AG20443 (cell line): ENCODE measurements at regions not wholly inside any gene's neighbourhood (a gene's known extent, or its start where the extent isn't known, plus 50 kb on each side); places are given as distances from the start of the nearest gene placed in this dataset.
"Not testable (repeated sequence)": the region's sequence is repeated elsewhere in the genome, so short reads cannot be mapped to it uniquely, and the experiment has no call there.

Experiments used
- DNase-seq: peaks from one replicate; pipeline ENCODE4 v3.0.0; 2012; ENCODE audit warnings: low spot score, mixed read lengths

DNA sequence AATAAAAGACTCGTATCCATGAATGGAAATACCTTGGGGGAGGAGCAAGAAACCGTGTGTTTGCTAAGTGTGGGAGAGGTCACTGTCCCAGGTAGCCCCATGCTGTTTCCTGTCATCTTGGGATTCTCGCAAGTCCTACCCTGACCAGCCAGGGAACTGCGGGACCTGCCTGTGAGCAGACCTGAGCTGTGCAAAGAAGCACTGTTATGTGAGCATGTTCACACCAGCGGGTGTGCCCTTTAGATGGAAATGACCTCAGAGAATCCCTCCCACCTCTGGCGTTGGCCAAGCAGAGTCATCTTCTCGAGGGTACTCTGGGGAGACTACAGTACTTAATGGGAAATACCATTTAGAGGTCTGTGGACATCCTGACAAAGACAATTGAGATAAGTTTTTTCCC lies 127.0 kb upstream of the MON1B start:
- DNase-seq: no peak

DNA sequence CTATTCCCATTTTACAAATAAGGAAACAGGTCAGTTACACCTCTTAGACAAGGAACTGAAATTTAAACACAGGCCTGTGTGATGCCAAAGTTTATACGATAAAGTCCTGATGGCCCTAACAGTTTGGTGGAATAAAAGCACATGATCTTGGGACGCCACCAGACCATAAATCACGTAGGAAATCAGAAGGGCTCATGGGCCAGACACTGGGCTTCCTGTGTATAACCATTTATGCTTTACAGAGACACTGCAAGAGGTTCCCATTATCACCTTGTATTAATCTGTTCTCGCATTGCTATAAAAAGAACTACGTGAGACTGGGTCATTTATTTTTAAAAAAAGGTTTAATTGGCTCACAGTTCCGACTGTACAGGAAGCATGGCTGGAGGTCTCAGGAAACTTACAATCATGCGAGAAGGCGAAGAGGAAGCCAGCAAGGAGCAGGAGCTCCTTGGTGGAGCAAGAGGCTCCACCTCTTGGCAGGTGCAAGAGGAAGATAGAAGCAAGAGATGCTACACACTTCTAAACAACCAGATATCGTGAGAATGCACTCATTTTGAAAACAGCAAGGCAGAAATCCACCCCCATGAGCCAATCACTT lies 124.0 kb upstream of the MON1B start:
- no peak for DNase-seq

DNA sequence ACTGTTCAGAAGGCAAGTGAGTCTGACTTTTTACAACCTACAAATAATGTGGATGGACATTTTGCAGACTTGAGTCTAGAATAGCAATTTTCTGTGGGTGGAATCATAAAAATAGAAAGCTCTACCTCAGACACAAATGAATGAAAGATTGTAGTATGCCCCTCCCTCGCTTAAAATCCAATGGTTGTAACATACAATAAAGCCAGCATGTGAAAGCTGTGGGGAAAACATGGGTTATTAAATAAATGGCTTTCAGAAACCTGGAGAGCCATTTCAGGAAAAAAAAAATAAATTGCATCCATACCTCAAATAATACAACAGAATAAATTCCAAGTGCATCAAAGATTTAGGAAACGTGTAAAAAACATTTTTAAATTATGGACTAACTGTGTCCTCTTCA lies 123.1 kb upstream of the MON1B start:
- DNase-seq: no peak

DNA sequence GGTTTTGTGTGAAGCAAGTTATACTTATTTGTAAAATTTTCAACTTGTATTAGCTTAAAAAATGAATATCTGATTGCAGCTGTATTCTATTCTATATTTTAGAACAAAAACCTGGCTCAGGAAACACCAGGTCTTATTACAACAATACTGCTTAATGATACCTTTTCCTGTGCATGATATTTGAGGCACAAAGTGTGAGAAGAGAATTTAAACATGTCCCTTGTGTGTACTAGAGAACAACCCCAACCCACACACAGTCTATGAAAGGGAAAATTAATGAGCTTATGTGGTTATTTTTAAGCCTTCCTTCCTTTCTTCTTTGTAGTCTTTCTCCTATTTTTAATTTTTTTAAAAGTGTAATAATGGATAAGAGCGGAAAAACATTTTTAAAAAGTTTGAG lies 122.6 kb upstream of the MON1B start:
- DNase-seq: no peak

DNA sequence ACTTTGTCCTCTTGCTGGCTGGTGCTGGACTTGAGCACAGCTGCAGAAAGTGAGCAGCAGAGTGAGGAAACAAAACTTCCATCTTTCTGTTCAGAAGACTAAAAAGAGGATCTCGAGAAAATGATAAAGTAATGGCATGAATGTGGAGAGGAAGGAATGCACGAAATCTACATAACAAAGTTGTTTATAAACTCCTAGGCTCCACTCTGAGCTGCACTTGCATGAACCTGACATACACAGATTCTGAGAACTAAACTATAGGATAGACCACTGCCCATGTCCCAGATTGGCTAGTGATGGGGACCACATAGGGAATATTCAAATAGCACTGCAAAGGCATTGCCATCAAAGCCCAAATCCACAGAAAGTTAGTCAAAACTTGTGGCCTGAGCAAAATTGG lies 121.1 kb upstream of the MON1B start:
- no peak for DNase-seq

DNA sequence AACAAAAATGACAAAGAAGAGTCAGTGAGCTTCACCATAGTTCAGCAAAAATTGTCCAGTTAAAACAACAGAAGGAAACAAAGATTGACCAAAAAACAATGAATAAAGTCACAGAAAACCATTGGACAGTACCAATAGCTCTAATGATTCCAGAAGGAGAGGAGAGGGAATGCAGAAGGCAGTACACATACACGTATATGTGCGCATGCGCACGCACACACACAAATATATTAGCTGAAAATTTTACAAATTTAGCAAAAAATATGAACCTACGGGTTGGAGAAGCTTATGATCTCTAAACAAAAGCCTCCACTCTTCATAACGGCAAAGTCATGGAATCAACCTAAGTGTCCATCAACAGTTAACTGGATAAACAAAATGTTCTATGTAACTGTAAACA lies 120.3 kb upstream of the MON1B start:
- DNase-seq: no peak

DNA sequence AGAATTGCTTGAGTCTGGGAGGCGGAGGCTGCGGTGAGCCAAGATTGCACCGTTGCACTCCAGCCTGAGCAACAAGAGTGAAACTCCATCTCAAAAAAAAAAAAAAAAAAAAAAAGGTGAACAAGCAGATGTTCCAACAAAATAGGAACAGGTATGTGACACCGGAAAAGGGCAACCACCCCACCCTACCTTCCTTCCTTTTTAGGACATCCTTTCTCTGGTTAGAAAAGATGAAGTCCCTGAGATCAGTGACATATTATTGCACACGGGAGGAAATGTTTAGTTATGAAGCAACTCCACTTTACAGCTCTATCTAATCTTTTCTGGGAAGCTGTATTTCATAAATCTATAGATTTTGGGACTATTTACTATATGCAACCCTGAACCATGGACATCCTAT lies 114.2 kb upstream of the MON1B start:
- no peak for DNase-seq

DNA sequence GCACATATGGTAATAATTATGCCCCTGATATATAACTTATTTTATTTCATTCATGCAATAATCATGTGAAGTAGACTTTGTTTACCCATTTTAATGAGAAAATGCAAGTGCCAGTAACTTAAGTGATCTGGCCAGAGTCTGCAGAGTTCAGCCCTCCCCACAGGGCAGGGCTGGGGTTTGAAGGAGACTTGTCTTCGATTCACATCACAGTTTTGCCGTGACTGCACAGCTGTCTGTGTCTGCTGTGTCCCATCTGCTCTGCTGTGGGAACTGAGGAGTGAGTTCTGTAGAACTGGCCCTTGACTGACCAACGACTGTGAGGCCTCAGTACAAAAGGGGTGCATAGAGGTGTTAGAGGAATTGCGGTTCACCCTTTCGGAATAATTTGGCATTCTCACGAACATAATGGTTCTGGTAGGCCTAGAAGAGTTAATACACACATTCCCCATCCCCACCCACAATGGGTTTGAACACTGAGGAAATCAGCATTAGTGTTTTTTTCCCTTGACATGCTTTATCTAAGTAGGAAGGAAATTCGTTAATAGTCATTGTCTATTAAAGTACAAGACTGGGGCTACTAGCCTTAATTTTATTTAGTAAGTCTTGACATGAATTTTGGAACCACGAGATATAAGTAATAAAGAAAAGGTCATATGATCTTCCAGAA lies 113.6 kb upstream of the MON1B start:
- DNase-seq: no peak

DNA sequence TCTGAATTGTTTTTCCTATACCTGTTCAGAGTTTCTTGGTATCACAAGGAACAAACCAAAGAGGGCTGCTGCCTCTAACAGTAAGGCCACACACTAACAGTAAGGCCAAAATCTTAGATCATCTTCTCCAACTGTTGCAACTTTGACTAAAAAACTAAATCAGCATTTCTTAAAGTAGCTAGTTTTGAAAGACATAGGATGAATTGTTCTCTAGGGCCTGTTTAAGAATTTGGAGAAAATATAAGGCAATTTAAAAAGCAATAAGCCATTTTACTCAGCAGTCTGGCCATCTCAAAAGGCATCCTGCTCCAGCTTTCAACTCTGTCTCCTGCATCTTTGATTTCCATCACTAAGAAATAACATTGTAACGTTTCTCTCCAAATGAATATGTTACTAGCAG lies 105.0 kb upstream of the MON1B start:
- no peak for DNase-seq

DNA sequence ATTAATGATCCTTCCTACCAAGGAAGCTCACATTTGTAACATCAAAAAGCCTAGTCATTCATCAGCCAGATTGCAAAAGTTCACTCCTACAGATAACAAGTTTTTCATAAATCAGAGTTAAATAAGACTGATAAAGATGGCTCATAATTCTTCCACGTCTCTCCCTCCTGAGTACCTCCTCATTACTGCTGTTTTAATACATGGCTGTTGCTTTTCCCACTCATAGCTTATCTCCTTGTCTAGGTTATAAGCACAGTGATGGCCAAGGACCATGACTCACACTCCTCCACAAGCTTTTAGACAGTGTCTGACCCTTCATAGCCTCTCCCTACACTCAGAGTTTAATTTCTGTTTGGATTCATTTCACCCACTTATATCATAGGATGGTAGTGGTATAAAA lies 100.9 kb upstream of the MON1B start:
- DNase-seq: no peak

DNA sequence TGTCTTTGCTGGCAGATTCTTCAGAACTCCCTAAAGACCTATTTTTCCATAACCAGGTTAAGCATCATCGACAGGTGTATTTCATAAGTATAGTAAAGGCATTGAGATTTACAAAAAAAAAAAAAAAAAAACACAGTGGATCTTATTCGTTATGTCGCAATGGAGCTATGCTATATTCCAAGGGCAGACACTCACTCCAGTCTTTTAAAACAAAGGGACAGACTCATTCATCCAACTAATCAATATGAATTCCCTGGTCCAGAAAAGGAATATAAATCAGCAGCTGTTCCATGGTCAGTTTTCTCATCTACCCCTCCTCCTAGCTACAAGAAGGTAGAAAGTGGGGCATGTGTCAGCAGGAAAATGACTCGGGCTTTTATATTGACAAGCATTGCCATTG lies 97.7 kb upstream of the MON1B start:
- no peak for DNase-seq

DNA sequence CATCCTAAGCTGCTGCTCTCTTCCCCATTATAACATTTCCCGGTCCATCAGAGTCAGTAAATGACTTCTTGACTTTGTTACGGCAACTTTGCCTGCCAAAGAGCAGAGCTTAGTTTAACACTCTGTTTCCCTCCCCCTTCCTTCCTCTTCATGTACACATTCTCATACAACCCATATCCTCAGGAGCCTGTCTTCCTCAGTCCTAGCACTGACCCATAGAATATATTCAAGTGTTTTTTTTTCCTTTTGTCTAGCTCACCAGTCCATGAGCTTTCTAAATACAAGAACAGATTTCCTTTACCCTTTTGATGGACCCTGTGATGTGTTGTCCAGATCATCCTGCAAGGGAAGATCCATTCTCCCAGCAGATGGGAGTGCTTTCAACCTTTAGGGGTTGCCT lies 97.0 kb upstream of the MON1B start:
- no peak for DNase-seq

DNA sequence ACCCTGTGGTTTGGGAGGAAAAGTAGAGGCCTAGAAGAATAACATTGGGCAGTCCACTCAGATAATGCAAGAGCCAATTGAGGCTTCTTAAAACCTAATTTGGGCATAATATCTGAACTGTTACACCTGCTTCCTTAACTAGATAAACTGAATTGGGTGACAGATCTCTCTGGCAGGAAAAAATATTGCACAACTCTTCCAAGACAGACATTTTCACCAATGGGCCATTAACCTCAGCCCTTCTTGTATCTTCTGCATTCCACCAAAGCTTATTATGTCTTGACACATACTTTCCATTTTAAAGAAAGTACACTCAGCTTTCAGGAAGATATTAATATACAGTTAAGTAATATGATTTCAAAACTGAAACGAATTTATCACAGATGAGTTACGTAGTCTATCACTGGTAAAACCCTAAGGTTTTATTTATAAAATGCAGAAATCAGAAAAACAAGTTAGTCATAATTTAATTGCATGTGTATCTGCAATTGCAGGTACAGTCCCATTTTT lies 79.9 kb upstream of the MON1B start:
- no peak for DNase-seq

DNA sequence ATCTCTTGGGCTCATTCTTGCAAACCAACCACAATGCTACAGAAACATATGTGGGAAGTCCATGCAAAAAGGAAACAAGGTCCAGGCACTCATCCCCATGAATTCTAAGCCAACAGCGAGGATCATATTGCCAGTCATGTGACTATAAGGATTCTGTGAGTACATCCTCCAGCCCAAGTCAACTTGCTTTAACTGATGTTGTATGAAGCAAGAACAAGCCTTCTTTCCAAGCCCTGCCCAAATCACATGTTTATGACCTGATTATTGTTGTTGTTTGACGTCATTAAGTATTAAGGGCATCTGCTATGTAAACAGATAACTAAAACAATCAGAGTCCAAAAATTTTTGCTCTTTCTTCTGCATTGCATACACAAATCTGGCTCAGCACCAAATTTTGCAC lies 78.2 kb upstream of the MON1B start:
- no peak for DNase-seq

DNA sequence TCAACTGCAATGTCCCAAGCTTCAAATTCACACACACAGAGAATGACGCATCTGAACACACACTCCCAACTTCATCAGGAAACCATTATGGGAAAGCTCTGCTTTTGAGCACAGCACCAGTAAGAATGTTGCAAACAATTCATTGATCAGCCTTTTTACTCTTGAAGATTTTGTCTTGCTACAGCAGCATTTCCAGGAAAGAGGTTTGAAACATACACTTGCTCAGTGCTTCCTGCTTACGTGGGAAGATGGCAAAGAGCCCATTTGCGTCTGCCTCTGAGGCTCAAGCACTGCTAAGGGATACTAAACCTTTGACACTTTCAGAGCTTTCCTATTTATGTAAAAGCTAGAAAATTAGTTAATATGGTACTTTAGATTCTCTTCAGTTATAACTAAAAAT lies 77.2 kb upstream of the MON1B start:
- no peak for DNase-seq

DNA sequence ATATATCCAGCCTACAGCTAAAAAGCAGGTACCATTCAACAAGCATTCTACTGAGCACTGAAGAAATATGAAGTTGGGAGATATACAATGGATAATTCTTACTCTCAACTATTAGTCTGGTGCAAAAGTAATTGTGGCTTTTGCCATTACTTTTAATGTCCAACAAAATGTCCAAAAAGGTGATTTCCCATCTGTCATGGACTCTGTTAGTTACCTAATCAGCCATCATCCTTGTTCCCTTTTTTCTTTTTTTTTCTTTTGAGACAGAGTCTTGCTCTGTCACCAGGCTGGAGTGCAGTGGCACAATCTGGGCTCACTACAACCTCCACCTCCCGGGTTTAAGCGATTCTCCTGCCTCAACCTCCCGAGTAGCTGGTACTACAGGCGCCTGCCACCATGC lies 76.6 kb upstream of the MON1B start:
- not testable (repeated sequence) for DNase-seq

DNA sequence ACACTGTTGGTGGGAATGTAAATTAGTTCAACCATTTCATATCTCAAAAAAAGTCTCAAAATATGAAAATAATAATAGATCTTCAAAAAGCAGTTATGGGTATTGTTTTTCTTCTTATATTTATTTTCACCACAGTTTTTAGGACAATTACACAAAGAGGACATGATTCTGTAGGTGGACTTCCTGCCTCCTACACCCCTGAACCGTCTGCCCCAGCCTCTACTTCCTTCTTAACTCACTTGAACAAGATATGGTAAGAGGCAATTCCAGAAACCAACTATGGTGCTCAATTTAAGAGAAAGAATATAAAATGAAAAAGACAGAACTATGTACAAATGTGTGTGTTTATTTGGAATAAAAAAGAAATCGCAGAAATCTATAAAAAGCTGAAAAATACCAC lies 74.1 kb upstream of the MON1B start:
- DNase-seq: no peak

DNA sequence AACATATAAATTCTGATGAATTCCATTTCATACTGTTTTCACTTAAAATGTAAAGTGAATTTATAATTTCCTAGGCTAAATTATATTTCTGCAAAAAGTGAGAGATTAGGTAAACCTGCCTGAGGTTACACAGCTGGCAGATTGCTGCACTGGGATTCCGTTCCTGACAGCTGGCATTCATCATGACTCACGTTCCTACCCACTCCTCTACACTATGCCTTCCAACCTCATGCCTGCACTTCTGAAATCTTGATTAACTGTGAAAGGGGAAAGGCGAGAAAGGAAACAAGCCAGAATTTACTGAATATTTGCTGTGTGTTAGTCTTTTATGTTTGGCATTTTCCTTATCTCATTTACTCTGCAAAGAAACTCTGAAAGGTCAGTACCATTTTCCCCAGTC lies 73.3 kb upstream of the MON1B start:
- no peak for DNase-seq

DNA sequence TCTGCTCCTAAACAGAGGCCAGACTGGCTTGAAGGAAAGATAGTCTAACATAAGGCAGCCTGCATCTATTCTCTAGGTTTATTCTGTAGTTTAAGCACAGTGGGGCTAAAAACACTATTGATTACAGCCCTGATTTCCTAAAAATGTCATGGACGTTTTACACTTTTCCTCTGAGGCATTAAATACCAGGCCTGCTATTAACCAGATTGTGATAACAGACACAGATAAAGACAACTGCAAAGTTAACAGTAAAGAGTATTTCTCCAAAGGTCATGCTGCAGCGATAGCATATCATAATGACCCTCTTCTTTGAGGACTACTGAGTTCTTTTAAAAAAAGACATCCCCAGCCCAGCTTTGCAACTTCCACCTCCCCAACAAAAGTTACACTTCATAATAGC lies 59.6 kb upstream of the MON1B start:
- DNase-seq: no peak

DNA sequence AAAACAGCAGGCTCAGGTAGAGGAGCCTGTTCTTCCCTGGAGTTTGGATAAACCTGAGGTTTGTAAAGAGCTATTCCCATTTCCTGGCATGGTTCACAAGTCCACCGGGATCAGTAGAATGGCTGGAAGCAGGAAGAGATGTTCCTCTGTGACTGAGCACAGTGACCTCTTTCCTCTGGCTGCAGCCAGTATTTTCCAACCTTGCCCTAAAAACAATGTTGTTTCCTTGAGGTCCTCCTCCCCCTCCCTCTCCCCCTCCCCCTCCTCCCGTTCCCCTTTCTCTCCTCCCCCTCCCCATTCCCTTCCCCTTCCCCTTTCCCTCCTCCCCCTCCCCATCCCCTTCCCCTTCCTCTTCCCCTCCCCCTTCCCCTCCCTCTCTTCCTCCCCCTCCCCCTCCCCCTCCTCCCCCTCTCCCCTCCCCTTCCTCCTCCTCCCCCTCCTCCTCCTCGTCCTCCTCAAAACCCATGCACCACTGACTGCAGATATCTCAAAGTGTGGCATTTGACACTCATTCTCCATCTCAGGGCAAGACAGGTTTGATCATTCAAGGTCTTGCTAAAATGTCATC lies 58.9 kb upstream of the MON1B start:
- DNase-seq: no peak

DNA sequence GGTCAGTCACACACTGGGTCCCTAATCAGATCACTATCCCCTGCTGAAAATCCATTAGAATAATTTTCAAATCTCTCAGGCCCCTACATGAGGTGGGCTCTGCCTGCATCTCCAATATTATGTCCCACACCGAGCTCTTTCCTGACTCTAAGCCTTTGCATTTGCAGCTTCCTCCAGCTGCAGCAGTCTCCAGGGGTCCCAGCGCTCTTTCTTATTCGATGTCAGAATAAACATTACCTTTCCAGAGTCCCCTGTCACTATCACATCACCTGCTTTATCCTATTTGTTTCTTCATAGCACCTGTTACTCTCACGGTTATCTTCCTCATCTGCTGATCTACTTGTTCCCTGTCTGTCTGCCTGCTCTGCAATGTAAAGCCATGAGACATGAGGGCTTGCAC lies 57.3 kb upstream of the MON1B start:
- DNase-seq: no peak

DNA sequence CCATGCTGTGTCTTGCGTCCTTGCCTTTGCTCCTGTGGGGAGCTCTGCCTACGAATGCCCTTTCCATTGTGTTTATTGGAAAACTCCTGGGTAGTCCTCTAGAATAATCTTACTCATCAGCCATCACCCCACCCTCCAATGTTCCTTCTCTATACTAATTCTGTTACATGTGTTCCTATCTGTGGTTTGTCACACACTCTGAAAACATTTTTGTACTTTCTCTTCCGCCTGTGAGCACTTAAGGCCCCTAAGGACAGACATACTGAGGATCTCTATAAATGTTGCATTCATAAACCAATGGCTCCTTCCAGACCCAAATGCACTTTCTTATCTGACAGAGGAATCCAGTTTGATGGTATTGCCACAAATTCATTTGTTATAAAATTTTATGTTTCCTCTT lies 53.9 kb upstream of the MON1B start:
- DNase-seq: no peak
